Epithelial cell of esophagus (primary cell): ENCODE measurements at regions not wholly inside any gene's neighbourhood (a gene's known extent, or its start where the extent isn't known, plus 50 kb on each side); places are given as distances from the start of the nearest gene placed in this dataset.

Source experiments
- DNase-seq: peaks from one replicate; pipeline ENCODE4 v3.0.0; 2010; ENCODE audit warnings: low read depth
- H3K4me3 ChIP-seq: 2 replicates; pipeline ENCODE4 v1.5.1; 2011; ENCODE audit warnings: mild to moderate bottlenecking, low read length, control low read depth
- TF ChIP-seq, protein P1 (sequence below): IDR thresholded peaks from 2 replicates; pipeline ENCODE4 v1.5.1; 2011; ENCODE audit warnings: low read depth, mild to moderate bottlenecking, low read length, control low read depth, inconsistent platforms; ENCODE audit not compliant: insufficient read depth; ENCODE audit errors: missing control alignments

DNA sequence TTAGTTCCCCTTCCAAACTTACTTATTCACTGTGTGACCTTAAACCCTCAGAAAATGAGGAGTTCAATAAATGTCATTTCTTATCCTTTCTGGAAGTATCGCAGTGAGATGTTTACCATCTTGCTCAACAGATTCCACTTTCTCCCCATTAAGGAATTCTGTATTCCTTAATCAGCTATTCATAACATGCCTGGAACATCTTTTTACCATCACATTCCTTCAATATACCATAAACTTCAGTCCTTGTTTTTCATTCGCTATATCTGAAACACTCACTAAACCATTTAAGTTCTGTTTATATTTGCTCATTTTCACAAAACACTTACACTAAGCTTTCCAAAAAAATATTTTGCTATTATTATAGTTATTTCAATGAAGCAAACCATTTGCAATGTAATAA is 1158.6 kb downstream of the CDH12 start:
- H3K4me3 ChIP-seq = no peak overlapping the region
- no peak for DNase-seq
- TF ChIP-seq, protein P1, sequence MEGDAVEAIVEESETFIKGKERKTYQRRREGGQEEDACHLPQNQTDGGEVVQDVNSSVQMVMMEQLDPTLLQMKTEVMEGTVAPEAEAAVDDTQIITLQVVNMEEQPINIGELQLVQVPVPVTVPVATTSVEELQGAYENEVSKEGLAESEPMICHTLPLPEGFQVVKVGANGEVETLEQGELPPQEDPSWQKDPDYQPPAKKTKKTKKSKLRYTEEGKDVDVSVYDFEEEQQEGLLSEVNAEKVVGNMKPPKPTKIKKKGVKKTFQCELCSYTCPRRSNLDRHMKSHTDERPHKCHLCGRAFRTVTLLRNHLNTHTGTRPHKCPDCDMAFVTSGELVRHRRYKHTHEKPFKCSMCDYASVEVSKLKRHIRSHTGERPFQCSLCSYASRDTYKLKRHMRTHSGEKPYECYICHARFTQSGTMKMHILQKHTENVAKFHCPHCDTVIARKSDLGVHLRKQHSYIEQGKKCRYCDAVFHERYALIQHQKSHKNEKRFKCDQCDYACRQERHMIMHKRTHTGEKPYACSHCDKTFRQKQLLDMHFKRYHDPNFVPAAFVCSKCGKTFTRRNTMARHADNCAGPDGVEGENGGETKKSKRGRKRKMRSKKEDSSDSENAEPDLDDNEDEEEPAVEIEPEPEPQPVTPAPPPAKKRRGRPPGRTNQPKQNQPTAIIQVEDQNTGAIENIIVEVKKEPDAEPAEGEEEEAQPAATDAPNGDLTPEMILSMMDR = no peak

DNA sequence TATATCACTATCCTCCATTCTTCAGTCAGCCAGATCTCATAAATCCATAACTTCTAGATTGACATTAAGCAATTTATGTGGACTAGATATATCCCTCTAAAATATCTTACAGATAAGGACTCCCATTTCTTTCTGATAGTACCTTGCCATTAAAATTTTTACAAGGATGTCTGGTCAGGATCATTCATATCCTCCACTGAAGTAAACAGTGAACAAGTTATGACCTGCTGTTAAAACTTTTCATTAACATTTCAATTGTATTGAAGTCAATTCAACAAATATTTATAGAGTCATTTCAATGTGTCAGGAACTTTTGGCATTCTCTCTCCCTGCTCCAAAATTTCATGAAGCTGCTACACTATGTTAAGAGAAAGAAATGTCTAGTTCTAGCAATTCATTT is 1159.6 kb downstream of the CDH12 start:
- H3K4me3 ChIP-seq = no peak overlapping the region
- TF ChIP-seq, protein P1 = no peak
- peak; percentile 32 for DNase-seq

DNA sequence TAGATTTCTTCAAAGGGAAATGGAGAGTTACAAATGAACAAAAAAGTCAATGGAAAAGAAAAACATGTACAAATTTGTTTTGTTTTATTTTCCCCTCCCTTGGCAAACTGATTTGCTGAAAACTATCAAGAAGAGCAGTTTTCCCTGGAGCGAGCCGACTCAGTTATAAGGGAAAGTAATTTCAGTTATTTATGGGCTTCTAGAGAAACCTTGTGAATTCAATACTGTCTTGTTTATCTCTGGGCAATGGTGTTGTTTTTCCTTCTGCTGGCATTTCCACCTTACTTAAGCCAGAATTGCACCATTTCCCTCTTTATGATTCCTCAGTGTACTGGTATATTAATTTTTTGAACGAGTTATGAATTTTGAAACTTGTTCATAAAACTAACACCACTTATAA is 1163.6 kb downstream of the CDH12 start:
- TF ChIP-seq, protein P1 = no peak
- no peak overlapping the region for H3K4me3 ChIP-seq
- DNase-seq = peak; percentile 26

DNA sequence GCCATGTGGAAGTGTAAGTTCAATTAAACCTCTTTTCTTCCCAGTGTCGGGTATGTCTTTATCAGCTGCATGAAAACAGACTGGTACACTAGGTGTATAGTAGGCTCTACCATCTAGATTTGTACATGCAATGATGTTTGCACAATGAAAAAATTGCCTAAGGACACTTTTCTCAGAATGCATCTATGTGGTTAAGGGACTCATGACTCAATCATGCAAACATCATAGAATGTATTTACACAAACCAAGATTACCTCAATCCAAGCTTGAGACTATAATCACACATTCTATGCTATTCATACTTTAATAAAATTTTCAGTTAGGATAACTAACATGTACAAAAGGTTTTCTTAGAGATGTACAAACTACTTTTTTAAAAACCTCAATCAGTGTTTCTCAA is 1164.5 kb downstream of the CDH12 start:
- H3K4me3 ChIP-seq = no peak overlapping the region
- TF ChIP-seq, protein P1 = no peak
- DNase-seq = peak; percentile 92

DNA sequence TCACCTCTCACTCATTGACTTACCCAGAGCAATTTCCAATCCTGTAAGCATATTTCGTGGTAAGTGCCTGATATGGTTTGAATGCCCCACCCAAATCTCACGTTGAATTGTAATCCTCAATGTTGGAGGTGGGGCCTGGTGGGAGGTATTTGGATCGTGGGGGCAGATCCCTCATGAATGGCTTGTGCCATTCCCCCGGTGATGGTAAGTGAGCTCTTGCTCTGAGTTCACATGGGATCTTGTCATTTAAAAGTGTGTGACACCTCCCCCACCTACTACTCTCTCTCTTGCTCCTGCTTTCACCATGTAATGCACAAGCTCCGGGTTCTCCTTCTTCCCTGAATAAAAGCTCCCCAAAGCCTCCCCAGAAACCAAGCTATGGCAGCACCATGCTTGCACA is 1165.5 kb downstream of the CDH12 start:
- H3K4me3 ChIP-seq = no peak overlapping the region
- TF ChIP-seq, protein P1 = no peak
- DNase-seq = no peak

DNA sequence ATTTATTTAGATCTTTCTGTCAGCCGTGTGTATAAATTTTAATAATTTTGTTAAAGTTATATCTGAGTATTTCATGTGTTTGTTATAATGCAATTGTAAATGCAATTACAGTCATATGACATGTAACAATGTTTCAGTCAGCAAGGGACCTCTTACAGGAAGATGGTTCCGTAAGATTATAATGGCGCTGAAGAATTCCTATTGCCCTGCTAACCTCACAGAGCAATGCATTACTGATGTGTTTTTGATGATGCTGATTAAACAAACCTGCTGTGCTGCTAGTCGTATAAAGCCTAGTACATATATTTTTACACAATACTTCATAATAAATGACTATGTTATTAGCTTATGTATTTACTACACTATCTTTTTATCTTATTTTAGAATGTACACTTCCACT is 1166.4 kb downstream of the CDH12 start:
- TF ChIP-seq, protein P1 = no peak
- no peak overlapping the region for H3K4me3 ChIP-seq
- no peak for DNase-seq

DNA sequence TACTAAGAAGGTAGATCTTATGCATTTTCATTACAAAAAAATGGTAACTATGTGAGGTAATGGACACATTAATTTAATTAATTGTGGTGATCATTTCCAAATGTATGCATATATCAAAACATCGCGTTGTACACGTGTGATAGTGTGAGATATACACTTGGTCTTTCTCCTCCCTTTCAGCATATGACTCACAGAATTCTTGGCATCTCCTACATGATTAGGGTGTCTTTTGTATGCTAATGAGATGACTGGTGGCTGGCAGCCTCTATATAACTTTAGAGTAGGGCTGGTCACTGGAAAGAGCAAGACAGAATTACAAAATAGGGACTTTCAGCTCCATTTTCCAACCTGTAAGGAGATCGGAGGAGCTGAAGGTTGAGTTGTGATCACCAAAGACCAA is 1167.6 kb downstream of the CDH12 start:
- TF ChIP-seq, protein P1 = no peak
- no peak overlapping the region for H3K4me3 ChIP-seq
- DNase-seq = peak; percentile 84
